ENCODE measurements at regions not wholly inside any gene's neighbourhood (a gene's known extent, or its start where the extent isn't known, plus 50 kb on each side); places are given as distances from the start of the nearest gene placed in this dataset.

DNA sequence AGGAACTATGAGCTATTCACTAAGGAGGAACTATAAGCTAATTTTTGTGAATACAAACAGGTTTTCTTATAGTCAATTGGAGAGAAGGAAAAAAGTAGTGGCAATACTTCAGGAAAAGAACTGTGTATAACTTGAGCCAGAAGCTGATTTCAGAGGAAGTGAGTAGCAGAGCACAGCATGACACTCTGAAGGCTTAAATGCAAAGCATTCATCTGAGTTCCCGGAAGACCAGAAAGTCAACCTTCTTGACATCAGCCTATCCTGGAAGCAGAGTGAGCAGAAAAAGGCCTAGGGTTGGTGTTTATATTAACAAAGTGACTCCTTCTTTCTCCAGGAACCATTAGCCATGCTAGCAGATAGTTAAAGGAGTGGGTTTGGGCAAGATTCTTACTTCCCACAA, 545.2 kb downstream of the MRPL39 start:
- Histone ChIP-seq H3K79me2 (replicated peaks; ENCODE audit: insufficient read depth, low read length) (no peaks in the 10 kb centered on the region), H3K27ac (ENCODE audit: low read length) (no peak overlapping the region), H3K9ac (ENCODE audit: low read length) (no peak overlapping the region), H3K9me3 (ENCODE audit: low read length) (no peaks in the 10 kb centered on the region), H4K20me1 (ENCODE audit: insufficient read depth) (no peaks in the 10 kb centered on the region), H3K27me3 (ENCODE audit: insufficient read depth, low read depth, low read length) (no peaks in the 10 kb centered on the region), H3K36me3 (ENCODE audit: insufficient read depth, low read length) (no peaks in the 10 kb centered on the region), H2AFZ (ENCODE audit: low read depth, low read length) (no peak overlapping the region), H3K9me2 (ENCODE audit: insufficient read depth, low read length) (no peaks in the 10 kb centered on the region), H3K4me3 (ENCODE audit: low read length) (no peak overlapping the region), H3F3A (ENCODE audit: insufficient read depth, low read length, poor library complexity, severe bottlenecking) (no peaks in the 10 kb centered on the region), H3K4me2 (ENCODE audit: low read length) (no peak overlapping the region)
- TF ChIP-seq RAD21 (conservative IDR thresholded peaks at IDR 0.05) (no peak), POLR2AphosphoS5 (IDR thresholded peaks at IDR 0.05) (no peak)

DNA sequence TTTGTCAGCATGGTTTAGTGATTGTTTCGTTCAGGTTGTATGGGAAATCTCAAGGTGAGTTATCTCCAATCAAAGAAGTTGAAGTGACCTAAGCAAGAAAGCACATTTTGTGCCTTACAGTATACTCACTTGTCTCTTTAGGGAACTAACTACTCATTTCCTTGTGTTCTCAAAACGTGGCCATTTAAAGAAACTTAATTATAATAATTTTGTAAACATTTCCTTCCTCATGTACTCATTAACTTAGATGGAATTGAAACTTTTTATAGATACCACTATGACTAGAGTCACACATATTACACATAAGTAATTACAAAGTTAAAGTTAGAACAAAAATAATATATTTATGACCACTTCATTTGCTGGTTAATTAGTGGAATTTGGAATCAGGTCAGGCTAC, 552.6 kb downstream of the MRPL39 start:
- no peak overlapping the region for H3K4me2 ChIP-seq (ENCODE audit: low read length)
- H3K27me3 ChIP-seq (ENCODE audit: insufficient read depth, low read depth, low read length), result no peaks in the 10 kb centered on the region
- H3K9me2 ChIP-seq (ENCODE audit: insufficient read depth, low read length), result no peaks in the 10 kb centered on the region
- H4K20me1 ChIP-seq (ENCODE audit: insufficient read depth), result no peaks in the 10 kb centered on the region
- no peaks in the 10 kb centered on the region for H3K36me3 ChIP-seq (ENCODE audit: insufficient read depth, low read length)
- no peak overlapping the region for H2AFZ ChIP-seq (ENCODE audit: low read depth, low read length)
- no peak overlapping the region for H3K27ac ChIP-seq (ENCODE audit: low read length)
- no peak overlapping the region for H3K4me3 ChIP-seq (ENCODE audit: low read length)
- TF ChIP-seq TAF1 (IDR thresholded peaks at IDR 0.05; ENCODE audit: low read depth) (no peak), POLR2AphosphoS5 (IDR thresholded peaks at IDR 0.05) (no peak), SMC3 (conservative IDR thresholded peaks at IDR 0.05; ENCODE audit: poor library complexity) (no peak), RAD21 (conservative IDR thresholded peaks at IDR 0.05) (no peak), EZH2 (IDR thresholded peaks at IDR 0.05; ENCODE audit: borderline replicate concordance, insufficient read depth, low read length, poor library complexity, severe bottlenecking) (no peak), CTCF (IDR thresholded peaks at IDR 0.05; ENCODE audit: poor library complexity, severe bottlenecking) (no peak), MXI1 (conservative IDR thresholded peaks at IDR 0.05; ENCODE audit: poor library complexity, severe bottlenecking) (no peak), EP300 (conservative IDR thresholded peaks at IDR 0.05; ENCODE audit: poor library complexity, severe bottlenecking) (no peak)
- TF ChIP-seq, protein P1, sequence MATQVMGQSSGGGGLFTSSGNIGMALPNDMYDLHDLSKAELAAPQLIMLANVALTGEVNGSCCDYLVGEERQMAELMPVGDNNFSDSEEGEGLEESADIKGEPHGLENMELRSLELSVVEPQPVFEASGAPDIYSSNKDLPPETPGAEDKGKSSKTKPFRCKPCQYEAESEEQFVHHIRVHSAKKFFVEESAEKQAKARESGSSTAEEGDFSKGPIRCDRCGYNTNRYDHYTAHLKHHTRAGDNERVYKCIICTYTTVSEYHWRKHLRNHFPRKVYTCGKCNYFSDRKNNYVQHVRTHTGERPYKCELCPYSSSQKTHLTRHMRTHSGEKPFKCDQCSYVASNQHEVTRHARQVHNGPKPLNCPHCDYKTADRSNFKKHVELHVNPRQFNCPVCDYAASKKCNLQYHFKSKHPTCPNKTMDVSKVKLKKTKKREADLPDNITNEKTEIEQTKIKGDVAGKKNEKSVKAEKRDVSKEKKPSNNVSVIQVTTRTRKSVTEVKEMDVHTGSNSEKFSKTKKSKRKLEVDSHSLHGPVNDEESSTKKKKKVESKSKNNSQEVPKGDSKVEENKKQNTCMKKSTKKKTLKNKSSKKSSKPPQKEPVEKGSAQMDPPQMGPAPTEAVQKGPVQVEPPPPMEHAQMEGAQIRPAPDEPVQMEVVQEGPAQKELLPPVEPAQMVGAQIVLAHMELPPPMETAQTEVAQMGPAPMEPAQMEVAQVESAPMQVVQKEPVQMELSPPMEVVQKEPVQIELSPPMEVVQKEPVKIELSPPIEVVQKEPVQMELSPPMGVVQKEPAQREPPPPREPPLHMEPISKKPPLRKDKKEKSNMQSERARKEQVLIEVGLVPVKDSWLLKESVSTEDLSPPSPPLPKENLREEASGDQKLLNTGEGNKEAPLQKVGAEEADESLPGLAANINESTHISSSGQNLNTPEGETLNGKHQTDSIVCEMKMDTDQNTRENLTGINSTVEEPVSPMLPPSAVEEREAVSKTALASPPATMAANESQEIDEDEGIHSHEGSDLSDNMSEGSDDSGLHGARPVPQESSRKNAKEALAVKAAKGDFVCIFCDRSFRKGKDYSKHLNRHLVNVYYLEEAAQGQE (IDR thresholded peaks at IDR 0.05; ENCODE audit: borderline replicate concordance), result no peak
- H3K9ac ChIP-seq (ENCODE audit: low read length), result no peak overlapping the region
- no peaks in the 10 kb centered on the region for H3F3A ChIP-seq (ENCODE audit: insufficient read depth, low read length, poor library complexity, severe bottlenecking)
- no peaks in the 10 kb centered on the region for H3K9me3 ChIP-seq (ENCODE audit: low read length)
- H3K79me2 ChIP-seq (replicated peaks; ENCODE audit: insufficient read depth, low read length), result no peaks in the 10 kb centered on the region

Data from neural cell (in vitro differentiated cells).